ENCODE measurements at regions not wholly inside any gene's neighbourhood (a gene's known extent, or its start where the extent isn't known, plus 50 kb on each side); places are given as distances from the start of the nearest gene placed in this dataset.
"Not testable (repeated sequence)": the region's sequence is repeated elsewhere in the genome, so short reads cannot be mapped to it uniquely, and the experiment has no call there.

- DNase-seq, result no peak
Observed at GRCh38 chr7:130850956-130851355, 116.9 kb upstream of the KLF14 start.

DNA sequence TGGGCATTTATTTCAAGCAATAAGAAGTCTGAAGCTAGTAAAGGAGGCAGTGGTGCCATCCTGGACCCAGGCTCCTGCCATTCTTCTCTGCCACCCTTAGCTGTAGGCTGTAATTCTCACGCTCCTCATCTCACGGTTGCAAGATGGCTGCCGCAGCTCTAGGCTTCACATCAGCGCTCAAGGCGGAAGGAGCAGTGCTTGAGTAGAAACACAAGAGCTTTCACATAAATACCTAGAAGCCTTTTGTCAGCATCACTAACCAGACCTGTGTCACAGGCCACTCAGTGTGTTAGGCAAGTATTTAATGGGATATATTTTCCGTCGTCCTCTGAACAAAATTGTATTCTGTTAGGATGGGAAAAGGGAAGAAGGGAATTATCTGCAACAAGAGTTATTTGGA lies 118.9 kb upstream of the KLF14 start:
- DNase-seq, result no peak

DNA sequence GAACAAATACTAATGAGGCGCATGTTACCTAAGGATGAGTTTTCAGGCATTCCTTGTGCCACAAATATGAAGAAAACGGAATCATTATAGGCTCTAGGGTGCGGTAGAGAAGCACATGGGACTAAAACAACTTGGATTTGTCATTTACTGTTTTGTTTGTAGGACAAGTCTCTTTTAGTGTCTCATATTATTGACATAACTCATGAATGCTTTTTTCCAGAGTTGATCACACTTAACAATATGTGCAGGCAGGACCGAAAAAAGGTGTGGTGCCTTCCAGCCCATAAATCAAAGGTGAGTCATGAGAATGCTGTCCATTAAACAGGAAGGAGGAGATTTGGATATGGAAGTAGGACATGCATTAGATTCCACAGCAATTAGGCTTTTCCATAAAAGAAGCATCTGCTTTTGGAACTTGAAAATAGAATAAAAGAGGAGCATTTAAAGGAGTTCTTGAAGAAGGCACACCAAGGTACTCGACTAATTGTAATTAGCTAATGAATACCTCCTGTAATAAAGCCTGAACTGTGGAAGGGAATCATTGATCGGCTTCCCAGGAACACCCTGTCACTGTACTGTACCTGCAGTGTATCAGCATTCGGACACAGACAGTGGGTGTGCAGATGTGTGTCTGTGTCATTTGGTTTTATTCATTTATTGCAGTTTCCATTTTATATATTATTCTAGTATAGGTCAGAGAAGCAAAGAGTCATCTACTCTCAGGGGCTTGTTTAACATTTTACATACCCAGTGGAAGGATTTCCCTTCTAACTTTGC lies 119.7 kb upstream of the KLF14 start:
- DNase-seq, result no peak

DNA sequence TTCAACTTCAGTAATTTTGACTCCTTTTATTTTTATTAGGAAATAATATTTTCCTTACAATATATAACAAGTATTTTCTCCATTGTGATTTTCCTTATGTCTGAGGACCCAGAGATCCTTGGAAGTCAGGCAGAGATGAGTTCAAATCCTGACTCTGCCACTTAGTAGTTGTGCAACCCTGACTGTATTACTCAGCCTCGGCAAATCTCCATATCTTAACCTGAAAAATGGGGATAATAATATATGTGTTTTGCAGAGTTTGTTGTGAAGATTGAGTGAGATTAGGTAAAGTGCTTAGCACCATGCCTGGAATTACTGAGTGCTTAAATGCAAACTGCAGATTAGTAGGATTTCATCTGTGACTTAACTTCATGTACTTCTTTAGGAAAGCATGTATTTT lies 120.5 kb upstream of the KLF14 start:
- DNase-seq, result no peak

GRCh38 chr7:130856866-130857265 lies 122.9 kb upstream of the KLF14 start:
- DNase-seq, result no peak

DNA sequence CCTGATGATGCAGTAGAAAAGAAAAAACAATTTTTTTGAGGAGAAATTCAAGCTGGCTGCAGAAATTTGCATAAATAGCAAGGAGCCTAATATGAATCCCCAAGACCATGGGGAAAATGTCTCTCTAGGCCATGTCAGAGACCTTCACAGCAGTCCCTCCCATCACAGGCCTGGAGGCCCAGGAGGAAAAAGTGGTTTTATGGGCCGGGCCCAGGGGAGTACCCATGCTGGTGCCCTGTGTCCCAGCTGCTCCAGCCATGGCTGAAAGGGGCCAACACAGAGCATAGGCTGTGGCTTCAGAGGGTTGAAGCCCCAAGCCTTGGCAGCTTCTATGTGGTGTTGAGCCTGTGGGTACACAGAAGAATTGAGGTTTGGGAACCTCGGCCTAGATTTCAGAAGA lies 126.8 kb upstream of the KLF14 start:
- not testable (repeated sequence) for DNase-seq

- DNase-seq, result no peak
Observed at GRCh38 chr7:130865408-130866236, 131.6 kb upstream of the KLF14 start.

DNA sequence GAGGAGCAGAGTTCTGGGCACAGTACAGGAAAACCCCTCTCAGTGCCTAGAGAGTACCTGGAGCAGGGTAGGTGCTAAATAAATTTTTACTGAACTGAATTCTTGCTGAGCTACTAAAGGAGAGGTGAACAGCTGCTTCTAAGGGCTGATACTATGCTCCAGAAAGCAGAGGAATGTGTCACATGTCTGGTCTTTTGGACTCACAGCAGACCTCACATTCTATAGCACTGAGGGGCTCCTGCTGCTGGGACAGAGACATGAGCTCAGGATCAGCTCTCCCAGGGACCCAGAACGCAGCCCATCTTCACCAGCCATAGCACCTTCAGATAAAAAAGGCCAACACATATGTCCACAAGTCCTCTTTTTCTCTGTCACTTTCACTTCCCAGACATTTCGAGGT lies 133.0 kb upstream of the KLF14 start:
- DNase-seq, result no peak

GRCh38 chr7:130867581-130868136 lies 133.7 kb upstream of the KLF14 start:
- no peak for DNase-seq

DNA sequence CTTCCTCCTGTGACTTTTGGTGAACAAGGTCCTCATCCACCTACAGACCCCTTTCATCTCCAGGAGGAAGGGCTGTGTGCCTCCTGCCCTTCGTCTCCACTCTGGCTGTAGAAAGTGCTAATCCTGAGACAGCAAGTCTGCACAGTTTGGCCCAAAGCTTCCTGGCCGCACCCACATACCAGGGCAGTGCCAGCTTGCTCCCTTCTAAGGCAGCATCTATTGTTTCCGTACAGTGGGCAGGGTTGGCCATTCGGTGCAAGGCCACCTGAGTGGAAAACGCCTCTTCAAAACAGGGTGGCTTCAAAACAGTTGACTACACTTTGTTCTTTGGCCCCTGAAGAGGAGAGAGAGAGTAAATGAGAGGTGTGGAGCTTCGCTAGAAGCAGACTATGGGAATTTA lies 134.1 kb upstream of the KLF14 start:
- DNase-seq, result no peak

DNA sequence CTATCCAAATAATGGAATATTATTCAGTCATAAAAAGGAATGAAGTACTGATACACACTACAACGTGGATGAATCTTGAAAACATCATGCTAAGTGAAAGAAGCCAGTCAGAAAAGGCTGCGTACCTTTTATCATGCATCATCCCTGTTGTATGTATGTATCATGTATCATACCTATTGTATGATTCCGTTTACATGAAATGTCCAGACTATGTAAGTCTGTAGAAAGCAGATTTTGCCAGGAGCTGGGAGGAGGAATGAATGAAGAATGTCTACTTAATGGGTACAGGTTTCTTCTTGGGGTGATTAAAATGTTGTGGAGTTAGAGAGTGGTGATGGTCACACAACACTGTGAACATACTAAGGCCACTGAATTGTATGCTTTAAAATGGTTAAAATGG lies 135.9 kb upstream of the KLF14 start:
- DNase-seq, result no peak

DNA sequence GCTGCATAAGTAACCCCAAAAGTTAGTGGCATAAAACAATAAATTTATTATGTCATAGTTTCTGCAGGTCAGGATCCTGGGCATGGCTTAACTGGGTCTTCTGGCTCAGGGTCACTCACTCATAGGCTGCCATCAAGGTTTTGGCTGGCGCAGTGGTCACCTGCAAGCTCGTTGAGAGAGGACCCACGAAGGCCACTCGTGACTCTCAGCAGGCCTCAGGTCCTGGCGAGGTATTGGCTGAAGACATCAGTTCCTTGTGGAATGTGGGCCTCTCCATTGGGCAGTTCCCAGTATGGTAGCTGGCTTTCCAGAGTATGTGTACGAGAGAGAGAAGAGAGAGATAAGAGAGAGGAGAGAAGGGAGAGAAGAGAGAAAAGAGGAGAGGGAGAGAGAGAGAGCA lies 138.3 kb upstream of the KLF14 start:
- no peak for DNase-seq

DNA sequence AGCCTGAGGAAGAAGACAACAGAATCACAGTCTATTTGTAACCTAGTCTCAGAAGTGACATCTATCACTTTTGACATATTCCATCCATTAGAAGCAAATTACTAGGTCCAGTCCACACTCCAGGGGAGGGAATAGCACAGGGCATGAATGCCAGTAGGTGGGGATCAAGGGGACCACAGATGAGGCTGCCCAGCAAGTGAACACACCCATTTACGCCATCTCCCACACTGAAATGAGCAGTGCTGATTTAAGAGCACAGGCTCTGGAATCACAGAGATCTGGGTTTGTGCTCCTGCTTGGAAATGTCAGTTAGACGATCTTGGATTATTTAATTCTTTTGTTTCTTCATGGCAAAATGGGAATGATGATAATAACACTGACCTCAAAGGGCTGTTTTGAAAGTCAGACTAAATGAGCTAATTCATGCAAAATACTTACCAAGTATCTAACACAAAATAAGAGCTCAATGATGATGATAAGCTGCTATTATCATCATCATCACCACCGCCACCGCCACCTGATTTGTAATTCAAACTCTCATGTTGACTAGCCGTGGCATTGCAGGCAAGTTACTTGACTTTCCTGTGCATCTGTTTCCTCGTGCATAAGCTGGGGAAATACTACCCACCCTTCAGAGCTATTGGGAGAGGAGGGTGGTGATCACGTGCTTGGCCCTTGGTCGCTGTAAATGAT lies 138.9 kb upstream of the KLF14 start:
- DNase-seq, result no peak

GRCh38 chr7:130874071-130874915 lies 140.3 kb upstream of the KLF14 start:
- DNase-seq, result no peak

DNA sequence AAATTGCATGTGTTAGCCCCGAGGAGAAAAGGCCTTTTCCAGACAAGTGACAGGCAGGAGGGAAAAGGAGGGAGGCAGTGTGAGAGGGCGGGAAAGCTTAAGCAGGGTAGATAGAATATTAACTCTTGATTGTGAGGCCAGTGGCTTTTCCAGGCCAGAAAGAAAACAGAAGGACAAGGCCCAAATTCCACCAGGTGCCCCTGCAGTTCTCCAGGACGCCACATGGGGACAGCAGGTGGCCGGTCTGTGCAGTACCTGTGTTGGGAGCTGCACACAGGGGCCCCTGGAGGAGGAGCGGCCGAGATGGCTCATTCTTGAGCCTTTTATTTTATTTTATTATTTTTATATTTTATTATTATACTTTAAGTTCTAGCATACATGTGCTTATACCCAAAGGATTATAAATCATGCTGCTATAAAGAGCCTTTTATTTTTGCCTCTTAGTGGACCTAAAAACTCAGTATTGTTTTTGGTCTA lies 141.3 kb upstream of the KLF14 start:
- peak; percentile 60 to 68 for DNase-seq

DNA sequence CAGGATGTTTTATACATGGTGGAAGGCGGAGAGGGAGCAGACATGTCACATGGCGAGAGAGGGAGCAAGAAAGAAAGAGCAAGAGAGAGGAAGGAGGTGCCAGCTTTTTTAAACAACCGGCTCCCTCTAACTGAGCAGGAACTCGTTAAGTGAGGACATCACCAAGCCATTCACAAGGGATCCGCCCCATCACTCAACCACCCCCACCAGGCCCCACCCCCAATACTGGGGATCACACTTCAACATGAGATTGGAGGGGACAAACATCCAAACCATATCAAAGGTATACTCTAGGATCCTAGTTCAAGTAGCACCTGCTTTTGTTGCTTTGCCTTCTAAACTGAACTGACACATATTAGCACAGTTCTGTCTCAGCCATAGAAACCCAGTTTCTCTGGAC lies 141.9 kb upstream of the KLF14 start:
- DNase-seq, result no peak

GRCh38 chr7:130877236-130877990 lies 143.4 kb upstream of the KLF14 start:
- no peak for DNase-seq

GRCh38 chr7:130877991-130878305 lies 143.9 kb upstream of the KLF14 start:
- DNase-seq, result no peak

DNA sequence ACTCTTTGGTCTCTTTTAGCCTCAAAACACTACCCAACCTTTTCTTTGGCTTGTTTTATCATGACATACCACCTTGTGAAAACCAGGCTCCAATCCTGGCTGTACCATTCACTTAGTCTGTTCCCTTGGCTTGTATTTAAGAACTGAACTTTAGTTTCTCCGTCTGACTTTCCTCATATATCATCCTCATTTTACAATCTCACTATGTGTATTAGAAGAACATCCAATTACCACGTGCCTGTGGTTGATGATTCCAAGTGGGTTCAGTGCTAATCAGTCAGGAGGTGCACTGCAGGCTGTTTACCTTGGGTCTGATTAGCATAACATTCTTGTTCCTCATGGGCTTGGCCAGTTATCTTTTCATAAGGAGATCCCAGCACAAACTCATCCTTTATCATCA lies 144.8 kb upstream of the KLF14 start:
- DNase-seq, result no peak

DNA sequence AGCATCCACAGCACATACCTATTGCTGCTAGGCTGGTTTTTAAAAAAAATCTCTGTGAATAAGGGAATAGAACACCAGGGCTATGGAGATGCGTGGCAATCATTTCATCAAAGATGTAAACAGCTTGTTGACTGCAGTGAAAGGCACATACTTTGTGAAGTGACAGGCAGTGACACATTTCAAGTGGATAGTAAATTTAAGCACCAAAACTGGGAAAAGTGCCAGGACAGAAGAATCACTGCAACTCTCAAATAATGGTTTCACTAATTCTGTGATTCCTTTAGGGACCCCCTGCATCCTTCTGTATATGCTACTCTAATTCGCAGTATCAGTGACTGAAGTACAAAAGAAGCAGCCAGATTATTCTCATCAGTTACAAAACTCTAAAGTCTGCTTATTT lies 145.2 kb upstream of the KLF14 start:
- DNase-seq, result no peak

- peak in 1 of 2 experiments; percentile 9 for DNase-seq
Observed at GRCh38 chr7:130880668-130881067, 146.7 kb upstream of the KLF14 start.
